CD14-positive monocyte (primary cell): ENCODE measurements at regions not wholly inside any gene's neighbourhood (a gene's known extent, or its start where the extent isn't known, plus 50 kb on each side); places are given as distances from the start of the nearest gene placed in this dataset.

Source experiments
- DNase-seq, 3 donors: peaks; one replicate each; pipeline ENCODE4 v3.0.0-alpha.2; 2011 to 2022
- H2AFZ ChIP-seq: 2 replicates; pipeline ENCODE4 v1.6.0; 2012; ENCODE audit warnings: mild to moderate bottlenecking, low read depth, low read length, inconsistent platforms; ENCODE audit not compliant: insufficient read depth, poor library complexity, severe bottlenecking
- H3K27ac ChIP-seq, 2 donors: 1 replicate in 1 of 2; 2 replicates in 1 of 2; pipeline ENCODE4 v1.5.1; 2012 to 2013; ENCODE audit warnings: low read length in 2 of 2, control low read depth in 1 of 2, inconsistent platforms in 1 of 2, low read depth in 1 of 2, mild to moderate bottlenecking in 1 of 2
- H3K27me3 ChIP-seq, 2 donors: one replicate each; pipeline versions ENCODE4 v1.6.0 to v1.6.1; 2011 to 2013; ENCODE audit warnings: low read length in 2 of 2; ENCODE audit not compliant: control insufficient read depth in 2 of 2, insufficient read depth in 2 of 2
- H3K36me3 ChIP-seq, 2 donors: replicated peaks in 1 of 2; 1 replicate in 1 of 2; 2 replicates in 1 of 2; pipeline versions ENCODE4 v1.5.1 to v1.6.1; 2012 to 2013; ENCODE audit warnings: low read length in 2 of 2, control low read depth in 1 of 2, inconsistent platforms in 1 of 2, mild to moderate bottlenecking in 1 of 2; ENCODE audit not compliant: insufficient read depth in 2 of 2, control insufficient read depth in 1 of 2
- H3K4me1 ChIP-seq, 2 donors: 1 replicate in 1 of 2; 2 replicates in 1 of 2; pipeline versions ENCODE4 v1.5.1 to v1.6.1; 2012 to 2013; ENCODE audit warnings: low read length in 2 of 2, control low read depth in 1 of 2, inconsistent platforms in 1 of 2, mild to moderate bottlenecking in 1 of 2, moderate library complexity in 1 of 2; ENCODE audit not compliant: insufficient read depth in 2 of 2, control insufficient read depth in 1 of 2
- H3K4me2 ChIP-seq: replicated peaks from 2 replicates; pipeline ENCODE3; 2012; ENCODE audit warnings: low read length, moderate library complexity, mild to moderate bottlenecking; ENCODE audit not compliant: poor library complexity, severe bottlenecking; ENCODE audit errors: extremely low read depth
- H3K4me3 ChIP-seq, 3 experiments: fragments of 200-600 bp in 1 of 3; sonication (generic) in 1 of 3; replicated peaks in 1 of 3; 1 replicate in 2 of 3; 2 replicates in 1 of 3; pipeline ENCODE4 v1.5.1; 2011 to 2013; ENCODE audit warnings: low read length in 3 of 3, mild to moderate bottlenecking in 3 of 3, control low read depth in 2 of 3, low read depth in 2 of 3, inconsistent platforms in 1 of 3, moderate library complexity in 1 of 3
- H3K79me2 ChIP-seq: 2 replicates; pipeline ENCODE4 v1.6.0; 2012; ENCODE audit warnings: mild to moderate bottlenecking, control low read depth, inconsistent platforms, low read length, moderate library complexity; ENCODE audit not compliant: insufficient read depth
- H3K9ac ChIP-seq: 2 replicates; pipeline ENCODE4 v1.6.0; 2017; ENCODE audit warnings: low read length, mild to moderate bottlenecking; ENCODE audit not compliant: insufficient read depth, poor library complexity, severe bottlenecking
- H3K9me3 ChIP-seq, 2 donors: replicated peaks in 1 of 2; 1 replicate in 1 of 2; 2 replicates in 1 of 2; pipeline versions ENCODE4 v1.5.1 to v1.6.1; 2012 to 2013; ENCODE audit warnings: low read length in 2 of 2, control low read depth in 1 of 2; ENCODE audit not compliant: control insufficient read depth in 1 of 2, insufficient read depth in 1 of 2
- H4K20me1 ChIP-seq: 2 replicates; pipeline ENCODE4 v1.6.0; 2012; ENCODE audit warnings: mild to moderate bottlenecking, low read length, control low read depth, moderate library complexity; ENCODE audit not compliant: insufficient read depth
- H3K27ac Mint-ChIP-seq, 7 donors: one replicate each; pipeline ENCODE4 v1.8.0; 2020; ENCODE audit warnings: mild to moderate bottlenecking in 7 of 7, mixed read lengths in 7 of 7, moderate library complexity in 6 of 7, inconsistent platforms in 2 of 7
- H3K27me3 Mint-ChIP-seq, 3 donors: one replicate each; pipeline ENCODE4 v1.8.0; 2021 to 2022; ENCODE audit warnings: low read depth in 3 of 3, mild to moderate bottlenecking in 3 of 3, mixed read lengths in 3 of 3, moderate library complexity in 3 of 3, inconsistent platforms in 1 of 3
- H3K36me3 Mint-ChIP-seq, 2 donors: one replicate each; pipeline ENCODE4 v1.8.0; 2020; ENCODE audit warnings: mixed read lengths in 2 of 2, inconsistent platforms in 1 of 2, mild to moderate bottlenecking in 1 of 2
- H3K4me1 Mint-ChIP-seq: one replicate; pipeline ENCODE4 v1.8.0; 2020; ENCODE audit warnings: mild to moderate bottlenecking, mixed read lengths
- H3K4me3 Mint-ChIP-seq, 2 donors: one replicate each; pipeline ENCODE4 v1.8.0; 2020; ENCODE audit warnings: mild to moderate bottlenecking in 2 of 2, mixed read lengths in 2 of 2, moderate library complexity in 1 of 2
- H3K9me3 Mint-ChIP-seq, 7 donors: one replicate each; pipeline ENCODE4 v1.8.0; 2020 to 2022; ENCODE audit warnings: mixed read lengths in 7 of 7, mild to moderate bottlenecking in 6 of 7, moderate library complexity in 6 of 7, inconsistent platforms in 2 of 7
- WGBS: methylation state at CpG from one replicate; pipeline ENCODE4 v1.1.5; 2013; ENCODE audit warnings: missing lambda C conversion rate; ENCODE audit not compliant: insufficient coverage; 5-methylcytosine and 5-hydroxymethylcytosine counted together
- intact Hi-C, 2 donors: fragments of 100-400 bp; cut with micrococcal nuclease; formaldehyde crosslinking; loops; one replicate each; pipeline versions ENCODE4 v1.15.0 to v1.15.1; 2023
- TF ChIP-seq, protein P1 (sequence below): fragments of 200-600 bp; IDR thresholded peaks from one replicate; pipeline ENCODE4 v1.8.0; 2022; ENCODE audit warnings: antibody characterized with exemption, mild to moderate bottlenecking

DNA sequence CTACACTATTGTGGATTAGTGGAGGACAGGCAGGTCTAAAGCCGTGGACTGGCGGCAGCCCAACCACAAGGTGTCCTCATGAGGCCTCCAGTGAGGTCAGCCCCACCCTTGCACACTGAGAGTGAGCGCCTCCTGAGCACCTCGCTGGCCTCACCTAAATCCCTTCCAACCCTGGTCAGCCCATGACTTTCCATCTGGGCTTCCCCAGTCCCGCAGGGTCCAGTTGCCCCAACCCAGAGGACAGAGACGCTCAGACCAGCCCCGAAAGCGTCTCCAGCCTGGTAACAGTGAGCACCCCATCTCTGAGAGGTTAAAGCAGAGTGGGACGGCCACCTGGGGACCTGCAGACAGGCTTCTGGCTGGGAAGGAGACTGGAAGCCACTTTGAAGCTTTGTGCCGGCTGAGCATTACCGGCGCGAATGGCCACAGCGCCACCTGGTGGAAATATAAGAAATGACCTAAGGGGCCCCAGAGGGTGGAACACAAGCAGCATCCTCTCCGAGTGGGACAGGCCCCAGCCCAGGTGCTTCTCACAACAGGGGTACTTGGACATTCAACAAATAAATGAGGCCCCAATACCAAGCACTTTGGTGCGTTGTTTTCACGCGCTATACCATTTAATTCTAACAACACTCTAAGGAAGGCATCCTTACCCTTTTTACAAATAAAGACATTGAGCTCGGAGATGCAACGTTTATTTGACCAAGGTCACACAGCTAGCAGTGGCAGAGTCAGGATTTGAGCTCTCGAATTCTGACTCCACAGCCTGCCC lies 65.7 kb upstream of the TOP1 start:
- WGBS, result 27% methylated on average over 19 of the region's 21 CpGs
- intact Hi-C loops, result loop anchor here (5.0 to 10.0 kb wide), 7 partner anchors 221 to 1696 kb away; partner anchors contain the start of genes LPIN3 (in 1 of the 2) and ZHX3 (in 1 of the 2)
- H3K9ac ChIP-seq, result no peak overlapping the region
- Mint-ChIP-seq H3K27ac (peak overlapping the region in 1 of 7 donors; percentile 8), H3K4me3 (no peak overlapping the region), H3K9me3 (peaks cover 0 to 2% (median 0%) of the 10 kb centered on the region in 7 donors), H3K36me3 (no peaks in the 10 kb centered on the region), H3K27me3 (peaks cover 0 to 6% (median 2%) of the 10 kb centered on the region in 3 donors), H3K4me1 (peaks cover 24% of the 10 kb centered on the region)
- peak overlapping the region; percentile 41 for H2AFZ ChIP-seq
- TF ChIP-seq, protein P1, sequence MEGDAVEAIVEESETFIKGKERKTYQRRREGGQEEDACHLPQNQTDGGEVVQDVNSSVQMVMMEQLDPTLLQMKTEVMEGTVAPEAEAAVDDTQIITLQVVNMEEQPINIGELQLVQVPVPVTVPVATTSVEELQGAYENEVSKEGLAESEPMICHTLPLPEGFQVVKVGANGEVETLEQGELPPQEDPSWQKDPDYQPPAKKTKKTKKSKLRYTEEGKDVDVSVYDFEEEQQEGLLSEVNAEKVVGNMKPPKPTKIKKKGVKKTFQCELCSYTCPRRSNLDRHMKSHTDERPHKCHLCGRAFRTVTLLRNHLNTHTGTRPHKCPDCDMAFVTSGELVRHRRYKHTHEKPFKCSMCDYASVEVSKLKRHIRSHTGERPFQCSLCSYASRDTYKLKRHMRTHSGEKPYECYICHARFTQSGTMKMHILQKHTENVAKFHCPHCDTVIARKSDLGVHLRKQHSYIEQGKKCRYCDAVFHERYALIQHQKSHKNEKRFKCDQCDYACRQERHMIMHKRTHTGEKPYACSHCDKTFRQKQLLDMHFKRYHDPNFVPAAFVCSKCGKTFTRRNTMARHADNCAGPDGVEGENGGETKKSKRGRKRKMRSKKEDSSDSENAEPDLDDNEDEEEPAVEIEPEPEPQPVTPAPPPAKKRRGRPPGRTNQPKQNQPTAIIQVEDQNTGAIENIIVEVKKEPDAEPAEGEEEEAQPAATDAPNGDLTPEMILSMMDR, result peak; percentile 87
- H3K4me1 ChIP-seq, result peaks cover 21% of the 10 kb centered on the region in 2 donors
- H3K9me3 ChIP-seq, result no peaks in the 10 kb centered on the region
- no peaks in the 10 kb centered on the region for H3K36me3 ChIP-seq
- no peak overlapping the region for H3K27ac ChIP-seq
- H3K79me2 ChIP-seq, result no peaks in the 10 kb centered on the region
- peak; percentile 59 to 66 (median 65) for DNase-seq
- no peak overlapping the region for H3K4me3 ChIP-seq
- H3K27me3 ChIP-seq, result no peaks in the 10 kb centered on the region
- H3K4me2 ChIP-seq, result peak overlapping the region; percentile 43
- H4K20me1 ChIP-seq, result no peaks in the 10 kb centered on the region

DNA sequence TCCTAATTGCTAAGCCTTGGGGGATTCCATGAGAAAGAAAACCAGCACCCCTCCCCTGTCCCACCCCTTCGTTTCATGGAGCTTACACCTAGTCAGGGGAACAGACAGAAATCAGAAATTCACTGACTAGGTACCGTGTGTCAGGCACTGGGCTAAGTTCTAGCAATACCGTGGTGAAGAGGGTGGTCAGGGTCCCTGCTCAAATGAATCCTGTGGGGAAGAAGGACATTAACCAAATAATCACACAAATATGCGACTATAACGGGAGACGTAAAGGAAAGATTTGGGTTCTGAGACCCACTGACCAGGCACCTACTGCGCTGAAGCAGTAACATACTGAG lies 65.1 kb upstream of the TOP1 start:
- H3K4me3 Mint-ChIP-seq, result no peak overlapping the region

More for the DNA sequence above, 65.1 kb upstream of the TOP1 start:
- Histone ChIP-seq H3K9ac (no peak overlapping the region), H3K4me2 (no peak overlapping the region), H3K4me3 (no peak overlapping the region), H3K27me3 (no peaks in the 10 kb centered on the region), H3K9me3 (no peaks in the 10 kb centered on the region), H3K79me2 (no peaks in the 10 kb centered on the region), H3K27ac (no peak overlapping the region), H4K20me1 (no peaks in the 10 kb centered on the region), H3K36me3 (no peaks in the 10 kb centered on the region), H2AFZ (no peak overlapping the region), H3K4me1 (peaks cover 21% of the 10 kb centered on the region in 2 donors)
- peaks cover 24% of the 10 kb centered on the region for H3K4me1 Mint-ChIP-seq
- no peaks in the 10 kb centered on the region for H3K36me3 Mint-ChIP-seq
- H3K9me3 Mint-ChIP-seq, result peaks cover 0 to 2% (median 0%) of the 10 kb centered on the region in 7 donors
- WGBS, result 100% methylated on average over 3 of the region's 7 CpGs
- no peak overlapping the region for H3K27ac Mint-ChIP-seq
- DNase-seq, result no peak
- TF ChIP-seq, protein P1, result no peak
- peaks cover 0 to 6% (median 2%) of the 10 kb centered on the region in 3 donors for H3K27me3 Mint-ChIP-seq
- intact Hi-C loops, result loop anchor here (5.0 to 10.0 kb wide), 7 partner anchors 221 to 1696 kb away; partner anchors contain the start of genes LPIN3 (in 1 of the 2) and ZHX3 (in 1 of the 2)
